ENCODE measurements at regions not wholly inside any gene's neighbourhood (a gene's known extent, or its start where the extent isn't known, plus 50 kb on each side); places are given as distances from the start of the nearest gene placed in this dataset.

GRCh38 chr11:115924744-115925567 lies 420.7 kb upstream of the CADM1 start:
- Histone ChIP-seq H3K36me3 (ENCODE audit: insufficient read depth in 1 of 2, low read depth in 1 of 2) (no peaks in the 10 kb centered on the region), H3K27me3 (ENCODE audit: insufficient read depth in 3 of 3, low read length in 2 of 3) (peaks cover 0 to 4% (median 0%) of the 10 kb centered on the region in 3 donors), H3K27ac (no peak overlapping the region), H3K4me3 (no peak overlapping the region), H3K9me3 (no peaks in the 10 kb centered on the region), H3K4me1 (no peaks in the 10 kb centered on the region)
- intact Hi-C loops (cut with DNase I) = no loop called here
- no peak for TF ChIP-seq CTCF (IDR thresholded peaks at IDR 0.05)
- no peak for DNase-seq
- WGBS, 3 donors = 49 to 59% (median 57%) methylated on average over 6 of the region's 6 CpGs
- no peak for ATAC-seq

GRCh38 chr11:115922876-115923275 lies 418.7 kb upstream of the CADM1 start:
- no peaks in the 10 kb centered on the region for H3K36me3 ChIP-seq (ENCODE audit: insufficient read depth in 1 of 2, low read depth in 1 of 2)
- DNase-seq (no peak), ATAC-seq (no peak)
- peaks cover 0 to 4% (median 0%) of the 10 kb centered on the region in 3 donors for H3K27me3 ChIP-seq (ENCODE audit: insufficient read depth in 3 of 3, low read length in 2 of 3)
- H3K9me3 ChIP-seq = no peaks in the 10 kb centered on the region
- intact Hi-C loops (cut with DNase I) = no loop called here
- no peak overlapping the region for H3K4me3 ChIP-seq
- 79 to 85% (median 81%) methylated on average over 8 of the region's 8 CpGs for WGBS, 3 donors
- H3K27ac ChIP-seq = no peak overlapping the region
- H3K4me1 ChIP-seq = no peaks in the 10 kb centered on the region
- TF ChIP-seq CTCF (IDR thresholded peaks at IDR 0.05) = no peak

- peaks cover 0 to 4% (median 0%) of the 10 kb centered on the region in 3 donors for H3K27me3 ChIP-seq (ENCODE audit: insufficient read depth in 3 of 3, low read length in 2 of 3)
- no peaks in the 10 kb centered on the region for H3K9me3 ChIP-seq
- no peaks in the 10 kb centered on the region for H3K36me3 ChIP-seq (ENCODE audit: insufficient read depth in 1 of 2, low read depth in 1 of 2)
- H3K4me3 ChIP-seq = no peak overlapping the region
- no peak for DNase-seq
- TF ChIP-seq CTCF (IDR thresholded peaks at IDR 0.05) = no peak
- H3K27ac ChIP-seq = no peak overlapping the region
- 46 to 50% (median 50%) methylated on average over 2 of the region's 2 CpGs for WGBS, 3 donors
- ATAC-seq = no peak
- H3K4me1 ChIP-seq = no peaks in the 10 kb centered on the region
- intact Hi-C loops (cut with DNase I) = no loop called here
Observed at GRCh38 chr11:115921986-115922385, 417.8 kb upstream of the CADM1 start.

GRCh38 chr11:115921540-115921939 lies 417.3 kb upstream of the CADM1 start:
- ATAC-seq (no peak), DNase-seq (no peak)
- no peaks in the 10 kb centered on the region for H3K9me3 ChIP-seq
- no peaks in the 10 kb centered on the region for H3K4me1 ChIP-seq
- no peaks in the 10 kb centered on the region for H3K36me3 ChIP-seq (ENCODE audit: insufficient read depth in 1 of 2, low read depth in 1 of 2)
- H3K27ac ChIP-seq = no peak overlapping the region
- intact Hi-C loops (cut with DNase I) = no loop called here
- no peak overlapping the region for H3K4me3 ChIP-seq
- 73 to 84% (median 78%) methylated on average over 3 of the region's 3 CpGs for WGBS, 3 donors
- no peak for TF ChIP-seq CTCF (IDR thresholded peaks at IDR 0.05)
- peaks cover 0 to 4% (median 0%) of the 10 kb centered on the region in 3 donors for H3K27me3 ChIP-seq (ENCODE audit: insufficient read depth in 3 of 3, low read length in 2 of 3)
